Ascending aorta (tissue), 2 donors: ENCODE measurements at regions not wholly inside any gene's neighbourhood (a gene's known extent, or its start where the extent isn't known, plus 50 kb on each side); places are given as distances from the start of the nearest gene placed in this dataset.

Source experiments
- DNase-seq, 2 donors: peaks; one replicate each; pipeline ENCODE4 v3.0.0-alpha.2; 2019; ENCODE audit warnings: low spot score in 2 of 2
- H3K27ac ChIP-seq, 2 donors: fragments of 200-600 bp; sonication (generic); one replicate each; pipeline ENCODE4 v1.5.1; 2016 to 2017; ENCODE audit warnings: mild to moderate bottlenecking in 1 of 2
- H3K27me3 ChIP-seq: fragments of 200-600 bp; sonication (generic); one replicate; pipeline ENCODE4 v1.5.1; 2017
- H3K36me3 ChIP-seq, 2 donors: fragments of 200-600 bp; sonication (generic); one replicate each; pipeline ENCODE4 v1.5.1; 2016
- H3K4me1 ChIP-seq, 2 donors: fragments of 200-600 bp; sonication (generic); one replicate each; pipeline ENCODE4 v1.5.1; 2016 to 2017; ENCODE audit warnings: mild to moderate bottlenecking in 1 of 2
- H3K4me3 ChIP-seq, 2 donors: fragments of 200-600 bp; sonication (generic); one replicate each; pipeline ENCODE4 v1.5.1; 2016 to 2017; ENCODE audit warnings: mild to moderate bottlenecking in 1 of 2
- H3K9me3 ChIP-seq, 2 donors: fragments of 200-600 bp; sonication (generic); one replicate each; pipeline ENCODE4 v1.5.1; 2016
- intact Hi-C: fragments of 100-400 bp; cut with DNase I; formaldehyde crosslinking; loops from one replicate; pipeline ENCODE4 v1.15.1; 2023
- TF ChIP-seq, protein P1 (sequence below), 3 experiments: fragments of 200-600 bp in 2 of 3; fragments of 450-650 bp in 1 of 3; sonication (generic) in 2 of 3; IDR thresholded peaks; one replicate each; pipeline ENCODE4 v1.5.1; 2016 to 2019; ENCODE audit warnings: antibody characterized with exemption in 3 of 3, mild to moderate bottlenecking in 1 of 3, moderate library complexity in 1 of 3

DNA sequence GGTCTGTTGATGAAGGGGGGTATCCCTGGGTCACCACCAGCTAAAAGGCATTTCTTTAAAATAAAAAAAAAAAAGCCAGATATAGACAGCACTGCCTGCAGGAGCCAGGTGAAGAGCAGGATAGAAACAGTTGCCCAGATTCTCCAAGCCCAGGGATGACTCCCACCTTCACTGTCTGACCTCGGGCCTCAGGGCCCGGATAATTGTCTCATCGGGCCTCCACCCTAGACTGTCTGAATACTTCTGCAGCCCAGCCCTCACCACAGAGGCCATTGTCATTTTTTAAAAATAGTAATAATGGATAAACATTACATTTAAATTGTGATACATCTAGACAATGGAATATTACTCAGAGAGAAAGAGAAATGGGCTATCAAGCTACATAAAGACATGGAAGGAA is 92.8 kb upstream of the TNRC6C start:
- Histone ChIP-seq H3K9me3 (no peaks in the 10 kb centered on the region), H3K4me1 (peaks cover 3 to 5% of the 10 kb centered on the region in 2 donors), H3K4me3 (no peak overlapping the region), H3K27me3 (no peaks in the 10 kb centered on the region), H3K36me3 (no peaks in the 10 kb centered on the region), H3K27ac (peak overlapping the region; percentile 60 to 71)
- intact Hi-C loops, result no loop called here
- DNase-seq, result no peak
- TF ChIP-seq, protein P1, sequence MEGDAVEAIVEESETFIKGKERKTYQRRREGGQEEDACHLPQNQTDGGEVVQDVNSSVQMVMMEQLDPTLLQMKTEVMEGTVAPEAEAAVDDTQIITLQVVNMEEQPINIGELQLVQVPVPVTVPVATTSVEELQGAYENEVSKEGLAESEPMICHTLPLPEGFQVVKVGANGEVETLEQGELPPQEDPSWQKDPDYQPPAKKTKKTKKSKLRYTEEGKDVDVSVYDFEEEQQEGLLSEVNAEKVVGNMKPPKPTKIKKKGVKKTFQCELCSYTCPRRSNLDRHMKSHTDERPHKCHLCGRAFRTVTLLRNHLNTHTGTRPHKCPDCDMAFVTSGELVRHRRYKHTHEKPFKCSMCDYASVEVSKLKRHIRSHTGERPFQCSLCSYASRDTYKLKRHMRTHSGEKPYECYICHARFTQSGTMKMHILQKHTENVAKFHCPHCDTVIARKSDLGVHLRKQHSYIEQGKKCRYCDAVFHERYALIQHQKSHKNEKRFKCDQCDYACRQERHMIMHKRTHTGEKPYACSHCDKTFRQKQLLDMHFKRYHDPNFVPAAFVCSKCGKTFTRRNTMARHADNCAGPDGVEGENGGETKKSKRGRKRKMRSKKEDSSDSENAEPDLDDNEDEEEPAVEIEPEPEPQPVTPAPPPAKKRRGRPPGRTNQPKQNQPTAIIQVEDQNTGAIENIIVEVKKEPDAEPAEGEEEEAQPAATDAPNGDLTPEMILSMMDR (IDR thresholded peaks at IDR 0.05), result no peak

DNA sequence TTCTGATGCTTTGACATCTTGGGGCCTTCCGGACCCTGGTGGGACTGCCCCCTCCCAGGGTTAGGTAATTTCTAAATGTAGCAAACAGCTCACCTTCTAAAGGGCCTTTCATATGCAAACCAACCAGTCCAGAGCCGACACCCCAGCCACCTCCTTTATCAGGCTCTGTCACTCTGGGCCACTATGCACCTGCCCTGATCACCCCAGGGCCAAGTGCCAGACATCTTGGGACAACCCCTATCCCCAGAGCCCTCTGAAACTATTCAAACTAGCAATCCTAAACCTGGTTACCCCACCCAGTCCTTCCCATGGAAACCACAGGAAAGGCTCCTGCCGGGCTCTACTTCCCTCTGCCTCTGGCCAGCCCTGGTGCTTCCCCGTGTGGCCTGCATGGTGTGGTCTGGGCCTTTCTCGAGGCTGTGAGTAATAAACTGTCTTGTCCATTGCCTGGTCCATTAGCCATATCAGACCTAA is 91.2 kb upstream of the TNRC6C start:
- TF ChIP-seq, protein P1 (IDR thresholded peaks at IDR 0.05), result no peak
- intact Hi-C loops, result no loop called here
- Histone ChIP-seq H3K27me3 (no peaks in the 10 kb centered on the region), H3K4me1 (peaks cover 3 to 5% of the 10 kb centered on the region in 2 donors), H3K36me3 (no peaks in the 10 kb centered on the region), H3K27ac (no peak overlapping the region), H3K9me3 (no peaks in the 10 kb centered on the region), H3K4me3 (no peak overlapping the region)
- no peak for DNase-seq

DNA sequence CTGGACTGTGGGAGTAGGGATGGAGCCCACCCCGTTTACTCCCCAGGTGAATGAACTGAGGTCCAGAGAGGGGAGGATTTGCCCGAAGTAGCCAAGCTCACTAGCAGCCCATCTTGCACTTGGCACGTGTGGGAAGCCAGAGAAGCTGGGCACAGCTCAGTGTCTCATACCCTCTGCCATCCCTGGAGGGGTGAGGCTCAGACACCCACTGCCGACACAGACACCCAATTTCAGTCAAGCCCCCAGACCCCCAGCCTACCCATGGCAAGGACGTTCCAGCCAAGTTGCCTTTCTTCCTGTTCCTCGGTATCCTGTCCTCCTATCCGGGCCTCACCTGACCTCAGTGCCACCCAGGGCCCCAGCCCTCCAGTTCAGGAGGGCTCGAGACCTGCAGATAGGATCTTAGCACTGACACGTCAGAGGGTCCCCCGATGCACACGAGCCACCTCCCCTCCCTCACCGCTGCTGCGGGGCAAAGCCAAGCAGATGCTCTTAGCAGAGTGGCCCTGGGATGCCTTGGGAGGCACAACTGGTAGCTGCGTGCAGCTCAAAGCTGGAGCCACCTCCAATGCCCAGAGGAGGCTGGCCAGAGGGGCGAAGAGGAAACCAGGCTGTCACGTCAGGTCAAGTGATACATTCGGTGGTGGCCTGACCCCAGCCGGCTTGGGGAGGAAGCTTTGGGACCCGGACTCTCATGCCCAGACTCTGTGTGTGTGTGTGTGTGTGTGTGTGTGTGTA is 90.4 kb upstream of the TNRC6C start:
- peaks cover 3 to 5% of the 10 kb centered on the region in 2 donors for H3K4me1 ChIP-seq
- intact Hi-C loops, result no loop called here
- no peaks in the 10 kb centered on the region for H3K36me3 ChIP-seq
- DNase-seq, result no peak
- H3K9me3 ChIP-seq, result no peaks in the 10 kb centered on the region
- no peak overlapping the region for H3K4me3 ChIP-seq
- no peaks in the 10 kb centered on the region for H3K27me3 ChIP-seq
- H3K27ac ChIP-seq, result no peak overlapping the region
- TF ChIP-seq, protein P1 (IDR thresholded peaks at IDR 0.05), result no peak

DNA sequence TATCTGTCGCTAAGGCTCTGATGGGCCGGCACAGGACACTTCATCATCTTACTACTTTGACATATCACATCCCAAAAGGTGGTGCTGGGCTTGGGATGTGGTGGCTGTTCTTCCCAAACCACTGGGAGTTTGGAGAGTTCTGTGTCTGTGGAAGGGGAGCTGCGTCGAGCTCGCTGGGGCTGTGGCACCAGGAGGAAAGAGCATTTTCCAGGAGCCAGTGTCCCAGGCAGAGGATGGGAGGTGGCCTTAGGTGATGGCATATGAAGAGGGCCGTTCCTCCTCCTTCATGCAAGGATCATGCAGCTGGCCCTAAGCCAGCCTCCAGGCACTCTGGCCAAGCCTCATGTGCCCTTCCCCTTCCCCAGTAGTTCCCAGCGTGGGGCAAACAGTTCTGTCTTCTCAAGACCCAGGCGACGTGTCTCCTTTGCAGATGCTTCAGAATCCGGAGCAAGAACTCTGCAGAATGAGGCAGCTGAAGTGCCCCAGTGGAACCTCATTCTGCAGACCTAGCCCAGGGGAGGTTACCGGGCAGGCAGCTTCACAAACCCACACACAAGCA is 89.4 kb upstream of the TNRC6C start:
- no peak for DNase-seq
- intact Hi-C loops, result no loop called here
- no peaks in the 10 kb centered on the region for H3K27me3 ChIP-seq
- H3K9me3 ChIP-seq, result no peaks in the 10 kb centered on the region
- no peaks in the 10 kb centered on the region for H3K36me3 ChIP-seq
- TF ChIP-seq, protein P1 (IDR thresholded peaks at IDR 0.05), result no peak
- H3K4me3 ChIP-seq, result no peak overlapping the region
- no peak overlapping the region for H3K27ac ChIP-seq
- H3K4me1 ChIP-seq, result peaks cover 3 to 5% of the 10 kb centered on the region in 2 donors

DNA sequence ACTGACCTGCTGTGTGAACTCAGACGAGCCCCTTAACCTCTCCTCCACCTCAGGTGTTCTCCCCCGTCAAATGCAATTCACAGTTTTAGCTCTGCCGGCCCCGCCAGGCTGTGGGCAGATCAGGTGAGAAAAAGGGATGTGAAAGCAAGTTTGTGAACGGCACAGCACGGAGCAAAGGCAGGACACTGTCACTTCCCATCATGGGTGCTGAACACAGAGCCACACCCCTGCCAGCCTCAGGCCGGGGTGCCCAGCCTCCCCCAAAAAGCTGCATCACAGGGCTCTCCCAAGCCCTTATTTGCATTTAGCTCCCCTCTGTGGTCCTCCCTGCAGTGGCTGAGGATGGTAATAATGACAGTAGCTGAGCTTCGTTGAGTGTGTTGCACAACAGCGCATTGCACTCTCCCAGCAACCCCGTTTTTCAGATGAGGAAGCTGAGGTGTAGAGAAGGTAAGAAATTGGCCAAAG is 88.8 kb upstream of the TNRC6C start:
- no peaks in the 10 kb centered on the region for H3K36me3 ChIP-seq
- peaks cover 3 to 5% of the 10 kb centered on the region in 2 donors for H3K4me1 ChIP-seq
- H3K27ac ChIP-seq, result no peak overlapping the region
- H3K27me3 ChIP-seq, result no peaks in the 10 kb centered on the region
- TF ChIP-seq, protein P1 (IDR thresholded peaks at IDR 0.05), result no peak
- intact Hi-C loops, result no loop called here
- no peak for DNase-seq
- no peak overlapping the region for H3K4me3 ChIP-seq
- H3K9me3 ChIP-seq, result no peaks in the 10 kb centered on the region
